NB4 (cell line): ENCODE measurements at regions not wholly inside any gene's neighbourhood (a gene's known extent, or its start where the extent isn't known, plus 50 kb on each side); places are given as distances from the start of the nearest gene placed in this dataset.

Experiments
- CTCF ChIP-seq: IDR thresholded peaks from one replicate; pipeline ENCODE4 v1.5.1; 2012; ENCODE audit warnings: low read depth, low read length
- POLR2A ChIP-seq: IDR thresholded peaks from 2 replicates; pipeline ENCODE4 v1.6.1; 2011; ENCODE audit warnings: mild to moderate bottlenecking; ENCODE audit not compliant: insufficient read length; ENCODE audit errors: extremely low read depth

DNA sequence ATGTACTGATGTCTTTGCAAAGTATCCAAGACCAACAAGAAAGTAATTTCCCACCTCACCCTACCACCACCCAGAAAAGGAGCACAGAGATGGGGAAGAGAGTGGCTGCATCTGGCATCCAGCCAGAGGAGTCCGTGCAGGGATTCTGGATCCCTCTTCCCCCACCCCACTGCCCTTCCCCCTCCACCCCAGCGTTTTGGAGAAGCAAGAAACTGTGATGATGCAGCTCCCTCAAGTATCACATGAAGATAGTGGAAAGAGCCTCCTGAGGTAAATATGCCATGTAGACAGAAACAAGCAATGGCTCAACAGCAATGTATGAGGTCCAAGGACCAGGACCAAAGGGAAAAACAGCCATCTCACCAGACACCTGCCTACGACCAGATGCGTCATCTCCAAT, 153.8 kb downstream of the DEPDC1B start:
- TF ChIP-seq POLR2A (no peak), CTCF (no peak)
